HL-60 (cell line): ENCODE measurements at regions not wholly inside any gene's neighbourhood (a gene's known extent, or its start where the extent isn't known, plus 50 kb on each side); places are given as distances from the start of the nearest gene placed in this dataset.

Experiments
- DNase-seq, 2 experiments: peaks; one replicate each; pipeline ENCODE4 v3.0.0-alpha.2; 2010 to 2020; ENCODE audit warnings: low read depth in 1 of 2, low spot score in 1 of 2
- H3K27ac ChIP-seq: fragments of 250-450 bp; sonication (Bioruptor Pico); replicated peaks from 2 replicates; pipeline ENCODE4 v1.5.1; 2020; ENCODE audit warnings: mild to moderate bottlenecking, moderate library complexity
- H3K27me3 ChIP-seq: fragments of 250-450 bp; sonication (Bioruptor Pico); 2 replicates; pipeline ENCODE4 v1.5.1; 2021; ENCODE audit warnings: mild to moderate bottlenecking, moderate library complexity; ENCODE audit not compliant: insufficient read depth, poor library complexity, severe bottlenecking
- H3K4me3 ChIP-seq: replicated peaks from 2 replicates; pipeline ENCODE4 v1.5.1; 2011; ENCODE audit warnings: mild to moderate bottlenecking, control low read depth, low read length; ENCODE audit not compliant: insufficient read depth
- CTCF ChIP-seq: IDR thresholded peaks from one replicate; pipeline ENCODE4 v1.5.1; 2011; ENCODE audit warnings: low read length, control low read depth, inconsistent platforms; ENCODE audit not compliant: insufficient read depth
- GABPA ChIP-seq: IDR thresholded peaks from 2 replicates; pipeline ENCODE4 v1.6.1; 2012; ENCODE audit warnings: low read depth
- POLR2AphosphoS5 ChIP-seq: IDR thresholded peaks from 2 replicates; pipeline ENCODE4 v1.6.1; 2012; ENCODE audit warnings: low read depth
- REST ChIP-seq: IDR thresholded peaks from 2 replicates; pipeline ENCODE4 v1.6.1; 2012; ENCODE audit warnings: low read depth; ENCODE audit not compliant: insufficient replicate concordance
- SPI1 ChIP-seq: IDR thresholded peaks from 2 replicates; pipeline ENCODE4 v1.6.1; 2012; ENCODE audit warnings: low read depth, mild to moderate bottlenecking, borderline replicate concordance

GRCh38 chr7:67518580-67518979 lies 521.9 kb downstream of the TYW1 start:
- TF ChIP-seq CTCF = no peak
- TF ChIP-seq POLR2AphosphoS5 = no peak
- TF ChIP-seq REST = no peak
- no peak for TF ChIP-seq SPI1
- no peak for TF ChIP-seq GABPA
- Histone ChIP-seq H3K27me3 (no peaks in the 10 kb centered on the region), H3K4me3 (no peak overlapping the region), H3K27ac (no peak overlapping the region)
- no peak for DNase-seq

GRCh38 chr7:67519171-67519570 lies 522.5 kb downstream of the TYW1 start:
- no peak for DNase-seq
- H3K4me3 ChIP-seq = no peak overlapping the region
- H3K27me3 ChIP-seq = no peaks in the 10 kb centered on the region
- no peak for TF ChIP-seq REST
- H3K27ac ChIP-seq = no peak overlapping the region

- TF ChIP-seq GABPA = no peak
- TF ChIP-seq REST = no peak
- no peak for TF ChIP-seq CTCF
- TF ChIP-seq SPI1 = no peak
- TF ChIP-seq POLR2AphosphoS5 = no peak
- DNase-seq = no peak
- no peak overlapping the region for H3K4me3 ChIP-seq
- H3K27me3 ChIP-seq = no peaks in the 10 kb centered on the region
- no peak overlapping the region for H3K27ac ChIP-seq
Measured at GRCh38 chr7:67522504-67522903, 525.9 kb downstream of the TYW1 start.

- H3K4me3 ChIP-seq = no peak overlapping the region
- H3K27ac ChIP-seq = no peak overlapping the region
- no peaks in the 10 kb centered on the region for H3K27me3 ChIP-seq
- TF ChIP-seq GABPA = no peak
- no peak for TF ChIP-seq CTCF
- no peak for TF ChIP-seq POLR2AphosphoS5
- DNase-seq = no peak
Measured at GRCh38 chr7:67523713-67524112, 527.1 kb downstream of the TYW1 start.
